A172 (cell line): ENCODE measurements at regions not wholly inside any gene's neighbourhood (a gene's known extent, or its start where the extent isn't known, plus 50 kb on each side); places are given as distances from the start of the nearest gene placed in this dataset.
"Not testable (repeated sequence)": the region's sequence is repeated elsewhere in the genome, so short reads cannot be mapped to it uniquely, and the experiment has no call there.

Experiments
- DNase-seq: peaks from one replicate; pipeline ENCODE4 v3.0.0-alpha.2; 2015; ENCODE audit warnings: low spot score

DNA sequence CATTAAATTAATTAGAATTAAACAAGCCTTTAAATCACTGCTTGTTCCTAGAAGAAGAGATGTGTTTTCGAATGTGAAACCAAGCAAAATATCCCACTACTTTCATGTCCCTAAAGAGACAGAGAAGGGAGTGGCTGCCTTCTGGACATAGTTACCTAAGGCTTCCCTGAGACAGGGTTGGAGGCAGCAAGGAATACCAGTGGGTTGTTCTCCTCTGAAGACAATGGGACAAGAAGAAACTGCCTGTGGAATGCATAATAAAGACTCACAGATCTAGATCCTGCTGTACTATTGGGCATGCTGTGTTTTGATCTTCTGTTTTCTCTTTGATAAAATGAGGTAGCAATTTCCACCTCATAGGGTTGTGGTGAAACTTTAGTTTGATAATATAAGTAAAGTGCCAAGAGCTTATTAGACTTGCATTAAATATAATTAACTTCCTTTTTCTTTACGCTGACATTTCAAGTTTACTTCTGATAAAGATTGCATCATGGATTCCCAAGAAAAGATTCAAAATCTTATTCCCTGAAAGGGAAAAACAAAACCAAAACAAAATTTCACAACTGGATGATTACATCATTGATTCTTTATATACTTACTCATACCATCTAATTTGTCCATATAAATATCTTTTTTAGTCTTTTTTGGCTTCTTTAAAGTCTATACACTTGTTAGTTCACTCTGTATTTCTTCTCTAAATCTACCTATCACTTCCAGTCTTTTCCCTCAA is 621.3 kb downstream of the ETS1 start:
- DNase-seq = no peak

DNA sequence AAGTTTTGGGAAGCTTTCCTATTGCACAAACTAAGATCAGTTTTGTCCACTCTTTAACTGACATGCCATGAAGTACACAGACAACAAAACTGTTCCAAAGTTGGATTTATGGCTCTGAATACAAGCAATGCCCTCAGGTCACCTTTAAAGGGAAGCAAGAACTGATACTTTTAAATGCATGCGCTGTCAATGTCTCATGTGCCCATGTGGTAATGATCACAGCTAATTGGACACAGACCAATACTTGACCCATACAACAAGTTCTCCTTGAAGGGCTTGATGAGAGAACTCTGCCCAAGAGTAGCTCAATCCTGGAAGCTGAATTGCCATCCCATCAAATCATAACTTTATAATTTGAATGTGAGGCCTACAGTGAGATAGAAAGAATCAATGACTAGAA is 624.9 kb downstream of the ETS1 start:
- DNase-seq = no peak

DNA sequence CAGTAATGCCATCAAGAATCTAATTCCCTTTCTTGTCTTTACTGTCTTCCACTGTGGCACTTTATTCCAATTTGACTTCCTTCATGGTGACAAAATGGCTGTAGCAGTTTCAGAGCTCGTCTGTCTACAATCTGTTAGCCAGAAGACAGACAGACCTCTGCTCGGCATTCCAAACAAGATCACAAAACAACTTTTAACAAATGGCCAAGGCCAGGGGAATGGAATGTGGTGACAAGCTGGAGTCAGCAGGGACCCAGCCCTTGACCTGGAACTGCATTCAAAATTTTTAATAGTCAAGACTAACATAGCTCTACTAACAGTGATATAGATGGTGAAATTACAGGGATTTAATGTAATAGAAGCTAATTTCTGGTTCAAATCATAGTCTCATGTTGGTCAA is 637.2 kb downstream of the ETS1 start:
- DNase-seq = no peak

DNA sequence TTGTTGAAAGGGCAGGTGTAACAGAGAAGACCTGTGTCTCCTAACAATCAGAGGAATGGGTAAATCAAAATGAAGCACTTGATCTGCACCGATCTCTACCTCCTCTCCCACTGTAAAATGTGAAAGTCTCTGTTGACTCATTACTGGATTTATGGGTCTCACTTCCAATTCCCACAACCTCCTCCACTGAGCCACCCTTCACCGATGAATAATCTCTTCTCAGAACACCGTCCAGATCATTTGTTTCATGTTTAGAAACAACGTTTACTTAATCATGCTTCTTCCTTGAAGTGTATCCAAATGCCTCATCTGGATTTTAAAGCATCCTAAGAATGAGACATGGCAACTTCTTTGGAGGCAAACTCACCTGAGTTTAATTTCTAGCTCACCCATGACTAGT is 643.6 kb downstream of the ETS1 start:
- peak; percentile 13 for DNase-seq

DNA sequence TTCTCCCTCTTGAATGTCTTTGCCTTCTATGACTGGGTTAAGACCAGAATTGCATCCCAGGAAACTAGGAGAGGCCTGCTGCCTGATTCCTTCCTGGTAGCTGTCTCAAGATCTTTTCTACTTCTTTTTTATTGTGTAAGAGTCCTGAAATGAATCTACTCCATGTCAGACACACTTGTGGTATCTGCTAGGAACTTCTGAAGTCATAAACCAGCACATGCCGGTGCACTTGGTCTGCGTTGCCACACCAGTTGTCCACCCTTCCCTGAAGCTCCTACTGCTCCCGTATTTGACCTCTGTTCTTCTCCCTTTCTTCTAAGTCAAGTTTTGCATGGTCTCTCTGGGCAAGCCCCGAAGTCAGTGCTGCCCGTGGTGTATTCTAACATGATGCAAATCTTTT is 644.2 kb downstream of the ETS1 start:
- no peak for DNase-seq

DNA sequence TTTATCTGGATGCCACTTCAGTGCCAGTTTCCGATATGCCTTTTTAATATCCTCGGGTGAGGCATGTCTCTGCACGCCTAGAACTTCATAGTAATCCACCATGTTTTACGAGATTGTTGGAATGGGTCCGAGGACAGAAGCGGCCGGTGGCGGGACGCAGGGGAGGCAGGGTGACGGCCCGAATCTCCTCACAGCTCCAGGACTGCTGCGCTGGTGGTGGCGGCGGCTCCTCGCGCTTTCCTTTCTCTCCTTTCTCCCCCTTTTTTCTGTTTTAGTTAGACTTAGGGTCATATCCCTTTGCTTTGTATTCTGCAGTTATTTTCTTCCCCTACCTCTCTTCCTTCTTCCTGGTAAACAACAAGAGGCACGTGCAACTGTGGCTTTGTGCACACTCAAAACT is 645.8 kb downstream of the ETS1 start:
- not testable (repeated sequence) for DNase-seq

DNA sequence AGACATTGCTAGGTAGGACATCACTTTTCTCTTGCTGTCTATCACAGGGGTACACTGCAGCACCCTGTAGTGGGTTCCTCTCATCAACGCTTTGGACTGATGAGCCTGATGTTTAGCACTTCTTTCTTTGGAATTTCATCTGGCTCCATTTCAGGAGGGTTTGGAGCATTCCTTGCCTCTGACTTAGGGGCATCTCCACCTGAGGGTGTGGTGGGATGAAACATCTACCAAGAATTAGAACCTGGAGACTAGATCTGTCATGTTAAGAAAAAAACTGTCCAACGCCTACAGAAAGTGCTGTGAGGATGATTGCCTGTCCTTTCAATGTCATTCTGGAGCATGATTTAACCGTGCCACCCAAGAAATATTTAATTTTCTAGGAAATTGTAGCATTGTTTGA is 648.4 kb downstream of the ETS1 start:
- DNase-seq = peak; percentile 14

DNA sequence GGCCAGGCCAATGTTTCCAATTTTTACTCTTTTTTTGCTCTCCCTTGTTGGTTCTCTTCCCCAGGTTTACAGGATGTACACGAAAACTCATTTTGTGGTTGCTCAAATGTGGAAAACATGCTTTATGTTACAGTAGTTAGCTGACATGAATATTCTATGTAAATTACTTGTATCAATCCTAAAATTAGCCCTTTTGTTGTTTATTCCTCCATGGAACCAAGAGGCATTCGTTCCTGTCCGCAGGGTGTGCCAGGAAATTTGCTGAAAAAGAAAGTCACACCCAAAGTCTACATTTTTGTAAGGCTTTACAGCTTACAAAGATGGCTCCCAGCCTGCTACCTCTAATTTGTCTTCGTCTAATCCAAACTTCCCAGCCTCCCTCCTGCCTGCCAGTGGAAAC is 652.3 kb downstream of the ETS1 start:
- no peak for DNase-seq

DNA sequence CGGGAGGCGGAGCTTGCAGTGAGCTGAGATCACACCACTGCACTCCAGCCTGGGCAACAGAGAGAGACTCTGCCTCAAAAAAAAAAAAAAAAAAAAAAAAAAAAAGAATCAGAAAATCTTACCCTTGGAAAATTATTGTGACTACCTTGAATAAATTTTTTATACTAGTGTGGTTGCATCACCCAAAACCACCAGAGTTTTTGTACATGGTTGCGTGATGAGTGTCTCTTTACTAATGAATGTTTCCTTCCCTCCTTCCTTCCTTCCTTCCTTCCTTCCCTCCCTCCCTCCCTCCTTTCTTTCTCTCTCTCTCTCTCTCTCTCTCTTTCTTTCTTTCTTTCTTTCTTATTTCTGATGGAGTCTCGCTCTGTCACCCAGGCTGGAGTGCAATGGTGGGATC is 653.4 kb downstream of the ETS1 start:
- DNase-seq = peak; percentile 9

DNA sequence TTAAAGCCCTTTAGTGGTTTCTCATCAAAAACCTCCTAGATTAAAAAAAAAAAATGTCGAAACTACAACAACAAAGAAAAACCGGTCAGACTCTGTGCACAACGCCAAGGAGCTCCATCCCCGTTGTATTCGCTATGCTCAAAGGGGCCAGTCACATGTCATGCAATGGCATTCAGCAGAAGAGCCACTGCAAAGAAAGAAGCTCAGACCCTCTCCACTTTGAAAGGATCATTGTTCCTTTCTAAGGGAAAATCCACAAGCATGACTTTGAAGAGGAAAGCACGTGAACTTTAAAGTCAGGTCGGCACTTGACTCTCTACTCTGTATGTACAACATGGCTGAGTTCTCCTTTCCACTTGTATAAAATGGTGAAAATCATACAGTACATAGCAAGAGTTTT is 655.6 kb downstream of the ETS1 start:
- DNase-seq = no peak

DNA sequence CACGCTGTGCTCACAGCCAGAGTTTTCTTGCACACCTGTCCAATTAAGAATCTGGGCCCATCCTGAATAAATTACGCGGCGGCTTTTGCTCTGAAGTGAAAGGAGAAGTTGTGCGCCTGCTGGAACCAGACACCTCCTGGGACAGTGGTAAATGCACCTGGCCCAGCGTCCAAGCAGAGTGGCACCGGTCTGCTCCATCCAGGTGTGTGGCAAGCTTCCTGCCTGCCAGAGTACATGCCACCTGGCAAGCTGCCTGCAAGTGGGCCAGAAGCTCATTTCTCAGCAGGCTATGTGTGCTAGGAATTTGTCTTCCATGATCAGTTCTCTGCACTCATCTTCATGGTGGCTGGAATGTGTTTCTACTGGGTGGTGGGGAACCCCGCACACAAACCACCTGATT is 660.6 kb downstream of the ETS1 start:
- no peak for DNase-seq

DNA sequence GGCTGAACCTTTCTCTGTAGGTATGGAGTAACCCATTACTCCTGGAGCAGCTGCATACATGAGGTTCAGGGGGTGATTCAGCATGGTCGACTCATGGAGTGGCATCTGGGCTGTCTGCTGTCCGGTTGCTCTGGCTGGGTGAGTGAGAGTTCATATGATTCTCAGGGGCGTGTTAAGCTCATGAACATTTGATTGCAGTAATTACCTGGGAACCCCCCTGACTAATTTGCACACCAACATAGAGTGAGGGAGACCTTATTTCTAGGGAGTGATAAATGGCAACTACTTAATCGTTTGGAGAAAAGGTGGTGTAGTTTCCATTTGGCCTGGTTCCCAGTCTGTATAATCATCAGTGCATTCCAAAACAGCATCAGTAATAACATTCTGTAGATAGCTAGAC is 661.9 kb downstream of the ETS1 start:
- DNase-seq = peak; percentile 27

DNA sequence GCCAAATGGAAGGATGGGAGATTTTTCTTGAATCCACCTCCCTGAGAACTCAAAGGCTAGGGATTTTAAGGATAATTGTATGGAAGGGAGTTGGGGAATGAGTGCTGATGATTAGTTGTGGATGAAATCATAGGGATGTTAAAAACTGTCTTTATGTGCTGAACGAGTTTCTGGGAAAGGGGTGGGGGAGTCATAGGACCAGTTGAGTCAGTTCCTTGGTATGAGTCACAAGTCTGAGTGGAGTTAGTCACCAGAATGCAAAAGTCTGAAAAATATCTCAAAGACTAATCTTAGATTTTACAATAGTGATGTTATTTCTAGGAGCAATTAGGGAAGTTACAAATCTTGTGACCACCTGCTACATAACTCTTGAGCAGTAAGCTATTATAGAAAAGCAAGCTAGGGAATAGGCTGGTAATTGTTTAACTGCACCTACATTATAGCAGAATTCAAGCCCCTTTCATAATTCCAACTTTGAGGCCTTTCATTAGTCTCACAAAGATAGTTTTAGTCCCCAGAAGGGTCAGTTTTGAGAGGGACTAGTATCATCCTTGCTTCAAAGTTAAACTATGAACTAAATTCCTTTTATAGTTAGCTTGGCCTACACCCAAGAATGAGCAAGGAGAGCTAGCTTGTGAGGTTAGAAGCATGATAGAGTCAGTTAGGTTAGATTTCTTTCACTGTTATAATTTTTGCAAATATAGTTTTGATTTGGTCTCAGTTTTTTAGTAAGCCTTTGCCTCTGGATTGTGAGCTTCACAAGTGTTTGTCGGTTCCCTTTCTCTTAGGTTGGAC is 668.0 kb downstream of the ETS1 start:
- DNase-seq = peak; percentile 86

DNA sequence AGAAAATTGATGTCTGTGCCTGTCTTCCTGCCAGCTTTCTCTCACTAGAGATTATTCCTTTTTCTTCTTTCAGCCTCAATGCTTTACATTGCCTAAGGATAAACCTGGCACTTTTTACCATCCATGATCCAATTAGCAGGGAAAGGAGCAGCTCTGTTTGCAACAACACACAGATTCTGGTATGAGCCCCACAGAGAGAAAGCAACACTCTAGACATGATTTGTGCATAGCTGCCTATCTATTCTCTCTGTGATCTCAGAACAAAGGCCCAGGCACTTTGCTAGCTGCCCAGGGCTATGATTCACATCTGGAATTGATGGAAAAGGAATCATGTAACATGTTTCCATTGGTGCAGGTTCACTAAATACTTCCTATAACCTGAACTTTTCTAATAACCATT is 685.0 kb downstream of the ETS1 start:
- no peak for DNase-seq

DNA sequence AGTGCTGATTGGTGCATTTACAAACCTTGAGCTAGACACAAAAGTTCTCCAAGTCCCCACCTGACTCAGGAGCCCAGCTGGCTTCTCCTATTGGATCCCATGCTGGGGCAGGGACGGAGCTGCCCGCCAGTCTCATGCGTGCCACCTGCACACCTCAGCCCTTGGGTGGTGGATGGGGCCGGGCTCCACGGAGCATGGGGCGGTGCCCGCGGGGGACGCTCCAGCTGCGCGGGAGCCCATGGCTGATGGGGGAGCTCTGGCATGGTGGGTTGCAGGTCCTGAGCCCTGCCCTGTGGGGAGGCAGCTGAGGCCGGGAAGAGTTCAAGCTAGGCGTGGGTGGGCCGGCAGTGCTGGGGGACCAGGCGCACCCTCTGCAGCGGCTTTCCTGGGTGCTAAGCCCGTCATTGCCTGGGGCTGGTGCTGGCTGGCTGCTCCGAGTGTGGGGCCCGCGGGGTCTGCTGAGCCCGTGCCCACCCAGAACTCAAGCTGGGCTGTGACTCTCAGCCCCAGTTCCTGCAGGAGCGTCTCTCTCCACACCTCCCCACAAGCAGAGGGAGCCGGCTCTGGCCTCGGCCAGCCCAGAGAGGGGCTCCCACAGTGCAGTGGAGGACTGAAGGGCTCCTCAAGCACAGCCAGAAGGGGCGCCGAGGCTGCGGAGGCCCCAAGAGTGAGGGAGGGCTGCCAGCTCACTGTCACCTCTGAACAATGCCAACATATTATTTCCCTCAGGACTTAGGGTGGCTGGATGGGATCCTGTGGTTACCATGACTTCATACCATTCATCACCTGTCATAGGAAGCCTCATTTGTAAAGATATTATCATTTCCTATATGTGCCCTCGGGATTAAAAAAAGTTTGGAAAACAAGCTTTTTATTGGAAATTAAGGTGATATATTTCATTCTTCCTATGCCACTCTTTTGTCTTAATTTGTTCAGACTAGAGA is 688.7 kb downstream of the ETS1 start:
- no peak for DNase-seq

DNA sequence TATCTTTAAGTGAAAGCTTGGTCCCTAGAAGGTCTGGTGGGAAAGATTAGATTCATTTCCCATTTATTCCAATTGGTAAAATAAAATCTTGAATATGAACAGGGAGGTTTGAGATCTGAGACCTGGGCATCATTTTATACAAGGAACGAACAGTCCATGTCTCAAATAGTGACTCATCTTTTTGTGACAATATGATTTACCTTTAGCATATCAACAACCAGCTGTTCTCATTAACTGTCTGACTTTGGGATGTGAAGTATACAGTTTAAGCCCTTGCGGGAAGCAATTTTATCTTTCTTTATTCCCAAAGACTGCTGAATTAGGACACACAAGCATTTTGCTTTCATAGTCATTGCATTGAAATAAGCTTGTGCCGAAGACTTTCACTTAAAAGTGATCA is 691.6 kb downstream of the ETS1 start:
- no peak for DNase-seq

DNA sequence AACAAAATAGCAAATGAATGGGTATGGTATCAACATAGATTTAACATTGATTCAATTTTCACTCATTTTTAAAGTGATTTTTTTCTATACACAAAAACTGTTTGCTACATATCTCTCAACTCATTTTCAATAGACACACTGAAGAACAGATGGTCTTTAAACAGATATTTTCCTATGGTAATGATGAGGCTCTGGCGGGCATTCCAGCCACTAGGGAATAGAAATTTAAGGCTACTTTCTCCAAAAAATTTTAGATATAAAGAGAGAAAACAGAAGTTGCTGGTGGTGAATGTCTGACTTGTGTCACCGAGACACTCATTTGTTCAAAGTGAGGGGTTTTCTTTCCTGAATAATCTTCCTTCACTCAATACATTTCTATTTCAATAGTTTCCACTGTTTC is 693.0 kb downstream of the ETS1 start:
- no peak for DNase-seq

DNA sequence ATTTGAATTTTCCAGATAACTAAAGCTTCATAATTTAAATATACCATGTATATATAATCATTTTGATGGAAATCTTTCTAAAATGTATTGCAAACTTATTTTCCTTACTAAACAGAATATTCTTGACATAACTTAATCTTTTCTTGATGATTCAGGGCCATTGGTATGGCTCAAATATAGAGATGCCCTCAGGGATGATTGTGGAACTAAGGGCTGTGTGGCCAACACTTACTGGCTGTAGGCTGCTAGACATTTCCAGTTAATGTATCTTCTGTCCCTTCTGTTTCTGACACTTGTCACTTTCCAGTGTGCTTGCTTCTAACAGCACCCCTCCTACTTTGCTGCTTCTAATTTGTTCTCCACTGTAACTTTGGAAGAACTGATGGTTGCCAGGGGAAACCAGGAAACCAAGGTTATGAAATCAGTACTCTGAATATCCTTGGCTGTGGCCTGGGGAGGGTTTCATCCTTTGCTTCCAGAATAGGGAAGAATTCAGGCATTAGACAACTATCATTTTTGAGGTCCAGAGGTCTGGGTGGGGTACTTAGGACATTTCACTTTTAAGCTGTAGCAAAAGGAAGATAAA is 697.2 kb downstream of the ETS1 start:
- no peak for DNase-seq

DNA sequence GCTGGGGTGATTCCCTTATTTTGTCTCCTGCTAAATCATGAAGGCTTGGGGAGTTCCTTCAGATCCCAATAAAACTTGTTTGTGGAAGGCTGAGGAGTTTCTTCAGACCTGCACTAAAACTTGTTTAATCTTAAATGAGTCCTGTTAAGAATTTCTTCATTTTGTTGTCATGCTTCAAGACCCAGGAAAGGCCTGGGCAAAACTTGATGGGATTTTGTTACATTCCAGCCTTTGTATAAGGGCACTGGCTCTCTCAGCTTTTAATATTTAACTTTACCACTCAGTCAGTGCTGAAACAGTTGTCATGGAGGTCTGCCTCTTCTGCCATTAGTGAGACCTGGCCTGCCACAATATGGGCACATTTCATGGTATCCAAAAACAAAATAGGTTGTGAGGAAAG is 699.0 kb downstream of the ETS1 start:
- no peak for DNase-seq

DNA sequence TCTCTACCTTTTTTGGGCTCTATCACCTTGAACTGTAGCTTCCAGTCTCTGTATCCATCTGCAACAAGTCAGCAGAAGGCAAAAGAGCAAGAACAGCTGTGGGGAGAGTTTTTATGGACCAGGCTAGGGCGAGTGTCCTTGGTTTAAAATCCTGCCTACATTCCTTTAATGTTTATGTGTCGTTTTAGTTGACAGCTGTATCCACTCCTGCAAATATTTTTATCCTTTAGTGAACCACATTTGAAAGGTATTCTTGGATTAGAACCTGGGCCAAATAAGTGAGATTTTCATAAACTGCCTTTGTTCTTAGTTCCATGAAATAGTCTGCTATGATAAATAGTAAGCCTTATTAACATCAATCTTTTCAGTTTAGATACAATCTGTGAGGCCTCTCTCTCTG is 712.2 kb downstream of the ETS1 start:
- no peak for DNase-seq

DNA sequence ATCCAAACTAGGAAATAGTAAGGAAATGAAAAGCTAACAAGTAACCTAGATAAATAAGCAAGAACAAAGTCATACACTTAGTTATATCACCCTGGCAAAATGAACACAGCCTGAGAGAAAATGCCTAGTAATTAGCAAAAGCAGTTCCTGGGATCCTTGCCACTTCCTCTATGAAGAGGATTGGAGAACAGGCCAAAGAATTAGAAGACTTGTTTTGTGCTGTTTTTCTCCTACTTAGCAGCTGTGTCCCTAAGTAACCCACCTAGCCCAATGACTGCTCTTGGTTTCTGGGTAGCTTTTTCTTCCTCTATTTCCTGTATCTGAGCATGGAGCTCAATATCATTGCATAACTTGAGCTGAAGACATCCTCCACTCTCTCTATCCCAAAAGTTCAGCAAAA is 713.9 kb downstream of the ETS1 start:
- no peak for DNase-seq

DNA sequence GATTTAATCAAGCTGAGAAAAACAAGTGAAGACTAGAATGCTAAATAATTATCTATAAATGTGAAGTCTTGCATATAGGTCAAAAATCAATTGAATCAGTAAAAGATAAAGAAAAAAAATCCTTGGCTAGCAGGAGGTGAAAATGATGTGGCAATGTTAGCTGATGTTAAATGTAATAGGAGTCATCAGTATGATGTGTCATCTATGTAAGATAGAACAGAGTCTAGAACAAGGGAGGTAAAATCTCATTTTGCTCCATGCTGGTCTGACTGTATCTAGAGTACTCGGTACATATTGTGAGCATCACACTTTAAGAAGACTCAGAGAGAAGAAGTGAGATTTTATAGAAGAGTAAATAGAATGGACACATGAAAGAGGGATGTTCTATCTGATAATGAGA is 721.2 kb downstream of the ETS1 start:
- DNase-seq = no peak
